HFFc6 (cell line): ENCODE measurements at regions not wholly inside any gene's neighbourhood (a gene's known extent, or its start where the extent isn't known, plus 50 kb on each side); places are given as distances from the start of the nearest gene placed in this dataset.

Source experiments
- DNase-seq: peaks from one replicate; pipeline ENCODE4 v3.0.0-alpha.2; 2018
- H3K27ac Mint-ChIP-seq: 2 replicates; pipeline ENCODE4 v1.8.0; 2020; ENCODE audit warnings: mild to moderate bottlenecking, mixed read lengths
- H3K27me3 Mint-ChIP-seq: 2 replicates; pipeline ENCODE4 v1.8.0; 2021; ENCODE audit warnings: mild to moderate bottlenecking, moderate library complexity, mixed read lengths; ENCODE audit not compliant: insufficient read depth
- H3K36me3 Mint-ChIP-seq: 2 replicates; pipeline ENCODE4 v1.8.0; 2021; ENCODE audit warnings: low read depth, mixed read lengths
- H3K4me1 Mint-ChIP-seq: 2 replicates; pipeline ENCODE4 v1.8.0; 2020; ENCODE audit warnings: low read depth, mixed read lengths
- H3K4me3 Mint-ChIP-seq: 2 replicates; pipeline ENCODE4 v1.8.0; 2020; ENCODE audit warnings: mild to moderate bottlenecking, moderate library complexity, mixed read lengths
- H3K9me3 Mint-ChIP-seq: 2 replicates; pipeline ENCODE4 v1.8.0; 2020; ENCODE audit warnings: mild to moderate bottlenecking, mixed read lengths
- TF ChIP-seq, protein P1 (sequence below): fragments of 200-600 bp; sonication (generic); IDR thresholded peaks from 2 replicates; pipeline ENCODE4 v1.5.0; 2021; ENCODE audit warnings: antibody characterized with exemption, mild to moderate bottlenecking

DNA sequence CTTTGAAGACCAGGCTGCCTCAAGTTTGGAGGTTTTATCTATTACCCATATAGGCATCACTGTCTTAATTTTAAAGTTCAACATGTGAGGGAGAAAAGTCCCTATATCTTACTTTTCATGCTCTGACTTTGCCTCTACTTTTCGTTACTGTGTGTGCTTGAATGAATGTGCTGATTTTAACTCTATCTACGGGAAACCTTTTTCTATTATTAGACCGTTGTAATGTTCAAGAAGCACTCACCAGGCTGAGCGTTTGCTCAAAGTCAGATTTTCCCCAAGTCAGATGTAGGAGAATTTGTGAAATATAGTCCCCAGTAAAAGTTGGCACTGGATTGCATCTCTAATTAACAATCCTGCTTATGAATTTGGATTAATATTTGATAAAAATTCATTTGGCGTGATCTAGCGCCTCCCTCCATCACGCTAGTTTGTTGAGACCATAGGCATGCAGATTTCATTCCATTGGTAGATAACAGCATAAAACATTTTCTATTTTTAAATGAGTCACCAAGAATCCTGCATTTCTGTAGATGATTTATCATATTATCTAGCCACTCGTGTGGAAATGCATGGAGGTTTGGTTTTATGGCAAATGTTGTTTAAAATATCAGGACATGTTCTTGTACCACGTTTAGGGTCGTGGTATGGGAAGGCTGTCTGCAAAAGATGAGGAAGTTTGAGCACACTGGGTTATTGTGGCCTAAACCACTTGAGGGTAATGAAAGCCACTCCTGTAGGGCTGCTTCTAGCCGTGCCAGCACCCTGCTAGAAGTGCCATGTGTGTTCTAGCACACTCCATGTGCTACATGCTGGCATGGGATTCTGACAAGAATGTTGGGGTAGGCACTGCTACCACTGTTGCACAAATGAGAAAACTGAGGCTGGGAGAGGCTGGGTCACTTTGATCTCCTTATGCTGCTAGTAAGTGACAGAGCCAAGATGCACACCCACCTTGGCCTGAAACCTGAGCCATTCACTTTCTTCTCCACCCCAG is 179.4 kb downstream of the FGF9 start:
- Mint-ChIP-seq H3K4me3 (no peak overlapping the region), H3K27ac (no peak overlapping the region), H3K36me3 (peaks cover 5% of the 10 kb centered on the region; the same call in 1 of the 2 replicates), H3K4me1 (no peaks in the 10 kb centered on the region), H3K9me3 (peaks cover 26% of the 10 kb centered on the region), H3K27me3 (no peaks in the 10 kb centered on the region)
- DNase-seq: no peak
- TF ChIP-seq, protein P1, sequence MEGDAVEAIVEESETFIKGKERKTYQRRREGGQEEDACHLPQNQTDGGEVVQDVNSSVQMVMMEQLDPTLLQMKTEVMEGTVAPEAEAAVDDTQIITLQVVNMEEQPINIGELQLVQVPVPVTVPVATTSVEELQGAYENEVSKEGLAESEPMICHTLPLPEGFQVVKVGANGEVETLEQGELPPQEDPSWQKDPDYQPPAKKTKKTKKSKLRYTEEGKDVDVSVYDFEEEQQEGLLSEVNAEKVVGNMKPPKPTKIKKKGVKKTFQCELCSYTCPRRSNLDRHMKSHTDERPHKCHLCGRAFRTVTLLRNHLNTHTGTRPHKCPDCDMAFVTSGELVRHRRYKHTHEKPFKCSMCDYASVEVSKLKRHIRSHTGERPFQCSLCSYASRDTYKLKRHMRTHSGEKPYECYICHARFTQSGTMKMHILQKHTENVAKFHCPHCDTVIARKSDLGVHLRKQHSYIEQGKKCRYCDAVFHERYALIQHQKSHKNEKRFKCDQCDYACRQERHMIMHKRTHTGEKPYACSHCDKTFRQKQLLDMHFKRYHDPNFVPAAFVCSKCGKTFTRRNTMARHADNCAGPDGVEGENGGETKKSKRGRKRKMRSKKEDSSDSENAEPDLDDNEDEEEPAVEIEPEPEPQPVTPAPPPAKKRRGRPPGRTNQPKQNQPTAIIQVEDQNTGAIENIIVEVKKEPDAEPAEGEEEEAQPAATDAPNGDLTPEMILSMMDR: no peak

DNA sequence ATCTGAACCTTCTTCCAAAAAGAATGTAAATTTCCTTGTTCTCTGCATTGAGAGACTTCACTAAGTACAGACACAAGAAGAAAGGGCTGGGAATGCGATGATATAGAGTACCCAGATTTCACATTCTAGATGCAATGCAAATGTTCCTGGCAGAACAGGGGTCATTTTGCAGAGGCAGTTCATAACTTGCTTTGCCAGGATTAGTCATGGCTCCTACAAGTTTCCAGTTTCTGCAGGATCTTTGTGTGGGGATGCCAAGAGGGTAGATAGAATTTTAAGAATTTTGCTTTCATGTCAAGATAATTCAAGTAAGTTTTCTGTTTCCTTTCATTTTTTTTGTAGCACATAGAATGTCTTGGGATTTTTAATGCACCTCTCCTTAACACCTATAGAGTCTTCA is 181.2 kb downstream of the FGF9 start:
- Mint-ChIP-seq H3K27ac (no peak overlapping the region), H3K9me3 (peaks cover 24% of the 10 kb centered on the region), H3K27me3 (no peaks in the 10 kb centered on the region), H3K4me1 (no peaks in the 10 kb centered on the region), H3K36me3 (peaks cover 3% of the 10 kb centered on the region; the same call in 1 of the 2 replicates), H3K4me3 (no peak overlapping the region)
- TF ChIP-seq, protein P1: no peak
- no peak for DNase-seq

DNA sequence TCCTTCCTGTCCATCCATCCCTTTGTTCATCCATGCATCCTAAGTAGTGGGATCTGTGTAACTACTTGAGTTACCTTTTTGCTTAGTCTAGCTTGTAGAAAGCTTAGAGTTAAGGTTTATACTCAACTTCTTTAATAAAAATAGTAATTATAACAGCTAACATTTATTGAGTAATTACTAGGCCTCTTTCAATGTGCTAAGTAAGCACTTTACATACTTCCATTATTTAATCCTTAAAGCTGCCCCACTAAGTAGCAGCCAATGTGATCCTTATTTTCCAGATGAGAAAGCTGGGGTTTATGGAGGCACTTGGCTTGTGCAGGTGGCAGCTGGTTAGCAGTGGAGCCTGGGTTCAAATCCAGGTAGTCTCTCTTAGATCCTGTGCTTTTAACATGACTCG is 182.9 kb downstream of the FGF9 start:
- Mint-ChIP-seq H3K9me3 (peaks cover 15% of the 10 kb centered on the region), H3K27me3 (no peaks in the 10 kb centered on the region), H3K4me1 (no peaks in the 10 kb centered on the region), H3K27ac (no peak overlapping the region), H3K36me3 (no peaks in the 10 kb centered on the region), H3K4me3 (no peak overlapping the region)
- DNase-seq: no peak
- TF ChIP-seq, protein P1: no peak

DNA sequence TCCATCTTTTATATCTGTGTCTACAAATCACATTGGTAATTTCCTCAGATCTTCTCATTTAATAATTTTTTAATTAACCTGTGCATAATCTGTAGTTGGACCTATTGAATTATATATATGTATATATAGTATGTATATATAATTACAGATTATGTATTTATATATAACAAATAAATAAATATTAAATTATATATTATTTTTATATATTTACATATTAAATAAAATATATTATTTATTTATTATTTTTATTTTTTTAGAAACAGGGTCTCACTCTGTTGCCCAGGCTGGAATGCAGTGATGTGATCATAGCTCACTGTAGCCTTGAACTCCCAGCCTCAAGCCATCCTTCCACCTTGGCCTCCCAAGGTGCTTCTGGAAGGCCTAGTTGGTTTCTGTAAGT is 197.9 kb downstream of the FGF9 start:
- H3K27me3 Mint-ChIP-seq: peaks cover 1% of the 10 kb centered on the region; the same call in 1 of the 2 replicates
- H3K4me3 Mint-ChIP-seq: no peak overlapping the region
- H3K9me3 Mint-ChIP-seq: peaks cover 30% of the 10 kb centered on the region
- no peak for DNase-seq
- no peak overlapping the region for H3K27ac Mint-ChIP-seq
- no peaks in the 10 kb centered on the region for H3K36me3 Mint-ChIP-seq
- TF ChIP-seq, protein P1: no peak
- no peaks in the 10 kb centered on the region for H3K4me1 Mint-ChIP-seq

DNA sequence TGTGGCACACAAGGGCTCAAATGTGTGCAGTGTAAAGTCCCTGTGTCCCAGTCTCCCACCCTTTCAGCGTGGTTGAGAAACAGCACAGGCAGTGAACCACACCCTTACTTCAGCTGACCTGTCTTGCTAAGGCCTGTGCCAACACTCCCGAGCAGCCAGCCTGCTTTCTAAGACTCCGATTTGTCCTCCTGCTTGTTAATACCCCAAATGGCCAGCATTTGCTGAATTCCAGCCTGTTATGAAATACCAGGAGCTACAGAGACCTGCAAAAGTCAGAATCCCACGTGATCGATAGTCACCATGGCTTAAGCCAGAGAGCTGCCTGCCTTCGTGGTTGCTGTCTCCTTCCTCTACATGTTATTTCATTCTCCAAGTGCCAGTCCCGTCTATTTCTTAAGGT is 200.5 kb downstream of the FGF9 start:
- Mint-ChIP-seq H3K27ac (no peak overlapping the region), H3K27me3 (peaks cover 1% of the 10 kb centered on the region; the same call in 1 of the 2 replicates), H3K36me3 (no peaks in the 10 kb centered on the region), H3K9me3 (peaks cover 30% of the 10 kb centered on the region), H3K4me1 (no peaks in the 10 kb centered on the region), H3K4me3 (no peak overlapping the region)
- no peak for DNase-seq
- TF ChIP-seq, protein P1: no peak
